ENCODE measurements at regions not wholly inside any gene's neighbourhood (a gene's known extent, or its start where the extent isn't known, plus 50 kb on each side); places are given as distances from the start of the nearest gene placed in this dataset.

- TF ChIP-seq POLR2A (IDR thresholded peaks at IDR 0.05; ENCODE audit: control extremely low read depth in 1 of 2, low read depth in 2 of 2, low read length in 2 of 2): no peak
- TF ChIP-seq RAD21 (IDR thresholded peaks at IDR 0.05 in 1 of 2, conservative IDR thresholded peaks at IDR 0.05 in 1 of 2; ENCODE audit: low read depth in 2 of 2, low read length in 2 of 2): no peak
- no peak for TF ChIP-seq EP300 (IDR thresholded peaks at IDR 0.05; ENCODE audit: borderline replicate concordance in 1 of 2, low read depth in 2 of 2, low read length in 2 of 2)
- TF ChIP-seq TEAD4 (IDR thresholded peaks at IDR 0.05; ENCODE audit: low read depth, low read length): no peak
Measured at GRCh38 chr14:22417914-22418313, 171.1 kb downstream of the DAD1 start.
